ENCODE measurements at regions not wholly inside any gene's neighbourhood (a gene's known extent, or its start where the extent isn't known, plus 50 kb on each side); places are given as distances from the start of the nearest gene placed in this dataset.
"Not testable (repeated sequence)": the region's sequence is repeated elsewhere in the genome, so short reads cannot be mapped to it uniquely, and the experiment has no call there.

- DNase-seq (ENCODE audit: low read depth): no peak
- no peak overlapping the region for H3K4me3 ChIP-seq (ENCODE audit: low read depth, low read length)
- TF ChIP-seq, protein P1, sequence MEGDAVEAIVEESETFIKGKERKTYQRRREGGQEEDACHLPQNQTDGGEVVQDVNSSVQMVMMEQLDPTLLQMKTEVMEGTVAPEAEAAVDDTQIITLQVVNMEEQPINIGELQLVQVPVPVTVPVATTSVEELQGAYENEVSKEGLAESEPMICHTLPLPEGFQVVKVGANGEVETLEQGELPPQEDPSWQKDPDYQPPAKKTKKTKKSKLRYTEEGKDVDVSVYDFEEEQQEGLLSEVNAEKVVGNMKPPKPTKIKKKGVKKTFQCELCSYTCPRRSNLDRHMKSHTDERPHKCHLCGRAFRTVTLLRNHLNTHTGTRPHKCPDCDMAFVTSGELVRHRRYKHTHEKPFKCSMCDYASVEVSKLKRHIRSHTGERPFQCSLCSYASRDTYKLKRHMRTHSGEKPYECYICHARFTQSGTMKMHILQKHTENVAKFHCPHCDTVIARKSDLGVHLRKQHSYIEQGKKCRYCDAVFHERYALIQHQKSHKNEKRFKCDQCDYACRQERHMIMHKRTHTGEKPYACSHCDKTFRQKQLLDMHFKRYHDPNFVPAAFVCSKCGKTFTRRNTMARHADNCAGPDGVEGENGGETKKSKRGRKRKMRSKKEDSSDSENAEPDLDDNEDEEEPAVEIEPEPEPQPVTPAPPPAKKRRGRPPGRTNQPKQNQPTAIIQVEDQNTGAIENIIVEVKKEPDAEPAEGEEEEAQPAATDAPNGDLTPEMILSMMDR (IDR thresholded peaks at IDR 0.05; ENCODE audit: insufficient read depth, low read depth, low read length): no peak
These were observed 511.1 kb downstream of the SOX6 start for GRCh38 chr11:15845261-15845660.

DNA sequence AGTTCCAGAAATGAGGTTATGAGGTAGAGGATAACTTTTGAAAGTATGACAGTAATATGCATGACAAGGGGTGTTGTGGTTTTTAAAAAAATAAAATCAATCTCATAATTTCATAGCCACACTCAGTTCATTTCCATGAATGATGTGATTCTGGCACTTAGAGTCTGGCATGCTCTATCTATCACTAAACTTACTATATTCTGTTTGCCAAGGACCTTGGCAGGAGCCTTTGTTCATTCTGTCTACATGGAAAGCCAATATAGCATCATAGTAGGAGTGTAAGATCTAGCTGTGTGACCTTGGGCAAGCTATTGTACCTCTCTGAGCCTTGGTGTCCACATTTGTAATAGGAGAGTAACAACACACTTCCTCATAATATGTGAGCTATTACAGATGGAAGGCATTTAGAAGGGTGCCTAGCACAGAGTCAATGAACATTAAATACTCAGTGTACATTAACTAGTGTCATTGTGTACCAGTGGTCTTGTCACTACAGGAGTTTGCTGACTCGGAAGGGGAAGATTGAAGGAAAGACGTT lies 507.6 kb downstream of the SOX6 start:
- no peak overlapping the region for H3K4me3 ChIP-seq (ENCODE audit: low read depth, low read length)
- no peak for DNase-seq (ENCODE audit: low read depth)
- TF ChIP-seq, protein P1 (IDR thresholded peaks at IDR 0.05; ENCODE audit: insufficient read depth, low read depth, low read length): no peak

DNA sequence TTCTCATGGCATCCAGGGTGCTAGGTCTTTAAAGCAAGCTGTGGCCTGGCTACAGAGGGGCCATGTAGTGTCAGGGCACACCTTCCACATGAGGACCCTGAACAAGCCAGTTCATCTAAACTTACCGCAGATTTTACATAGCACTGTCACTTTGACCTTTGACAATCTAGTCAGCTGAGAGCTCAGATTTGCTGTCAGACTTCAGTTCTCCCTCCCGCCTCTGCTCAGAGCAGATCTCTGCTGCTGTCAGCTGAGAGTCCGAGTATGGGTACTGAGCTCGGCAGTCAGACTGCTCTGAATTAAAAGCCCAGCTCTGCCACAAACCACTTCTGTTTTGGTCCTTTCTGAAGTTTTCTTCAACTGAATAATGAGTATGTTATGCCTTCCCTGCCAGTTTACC lies 507.1 kb downstream of the SOX6 start:
- TF ChIP-seq, protein P1 (IDR thresholded peaks at IDR 0.05; ENCODE audit: insufficient read depth, low read depth, low read length): no peak
- no peak for DNase-seq (ENCODE audit: low read depth)
- no peak overlapping the region for H3K4me3 ChIP-seq (ENCODE audit: low read depth, low read length)

GRCh38 chr11:15850335-15850734 lies 506.0 kb downstream of the SOX6 start:
- not testable (repeated sequence) for DNase-seq (ENCODE audit: low read depth); H3K4me3 ChIP-seq (ENCODE audit: low read depth, low read length)

GRCh38 chr11:15851051-15851498 lies 505.3 kb downstream of the SOX6 start:
- H3K4me3 ChIP-seq (ENCODE audit: low read depth, low read length): no peak overlapping the region
- no peak for DNase-seq (ENCODE audit: low read depth)
- TF ChIP-seq, protein P1 (IDR thresholded peaks at IDR 0.05; ENCODE audit: insufficient read depth, low read depth, low read length): no peak

DNA sequence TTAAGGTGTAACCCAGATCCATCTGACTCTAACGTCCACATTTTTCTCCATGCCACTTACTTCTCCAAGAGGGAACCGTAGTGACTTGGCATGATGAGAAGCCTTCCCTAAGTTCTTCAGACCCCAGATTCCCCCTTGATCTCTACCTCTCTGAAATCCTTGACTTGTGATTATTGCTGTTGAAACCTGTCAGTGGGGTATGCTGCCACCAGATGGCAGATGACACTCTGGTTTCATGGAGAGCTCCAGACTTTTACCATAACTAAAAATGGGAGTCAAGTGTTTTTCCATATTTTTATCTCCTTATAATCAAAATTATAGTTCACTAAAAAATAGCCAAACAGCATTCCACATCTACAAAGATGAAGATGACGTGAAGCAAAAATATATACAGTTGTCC lies 504.2 kb downstream of the SOX6 start:
- no peak overlapping the region for H3K4me3 ChIP-seq (ENCODE audit: low read depth, low read length)
- TF ChIP-seq, protein P1 (IDR thresholded peaks at IDR 0.05; ENCODE audit: insufficient read depth, low read depth, low read length): peak; percentile 51
- DNase-seq (ENCODE audit: low read depth): peak; percentile 32

- no peak for DNase-seq (ENCODE audit: low read depth)
- TF ChIP-seq, protein P1 (IDR thresholded peaks at IDR 0.05; ENCODE audit: insufficient read depth, low read depth, low read length): no peak
- no peak overlapping the region for H3K4me3 ChIP-seq (ENCODE audit: low read depth, low read length)
These were observed 502.1 kb downstream of the SOX6 start for GRCh38 chr11:15854245-15854644.
